ENCODE measurements at regions not wholly inside any gene's neighbourhood (a gene's known extent, or its start where the extent isn't known, plus 50 kb on each side); places are given as distances from the start of the nearest gene placed in this dataset.

- no peak for TF ChIP-seq CTCF (IDR thresholded peaks at IDR 0.05; ENCODE audit: low read depth, low read length, missing input control)
- TF ChIP-seq SP1 (IDR thresholded peaks at IDR 0.05), result no peak
- TF ChIP-seq GABPA (IDR thresholded peaks at IDR 0.05 in 1 of 2, conservative IDR thresholded peaks at IDR 0.05 in 1 of 2), result no peak
- no peak for TF ChIP-seq REST (IDR thresholded peaks at IDR 0.05)
- no peak for TF ChIP-seq NR2F2 (IDR thresholded peaks at IDR 0.05)
- no peak for TF ChIP-seq YY1 (IDR thresholded peaks at IDR 0.05)
These were observed 341.3 kb upstream of the PRDM1 start for GRCh38 chr6:105744815-105745214.
